ENCODE measurements at regions not wholly inside any gene's neighbourhood (a gene's known extent, or its start where the extent isn't known, plus 50 kb on each side); places are given as distances from the start of the nearest gene placed in this dataset.
A peak's percentile ranks its signal among the peaks of the same experiment; 100 is the strongest.

- Histone ChIP-seq H4K20me1 (no peaks in the 10 kb centered on the region), H3K27me3 (no peaks in the 10 kb centered on the region), H3K4me3 (no peak overlapping the region), H3K9me3 (no peaks in the 10 kb centered on the region), H3K4me2 (no peak overlapping the region), H3K9ac (no peak overlapping the region), H3K27ac (no peak overlapping the region), H3K36me3 (no peaks in the 10 kb centered on the region), H3K4me1 (peaks cover 8% of the 10 kb centered on the region)
- no peak for TF ChIP-seq Cebpa-rat (IDR thresholded peaks at IDR 0.05)
These were observed 515.5 kb upstream of the MYT1L start for GRCh38 chr2:2846332-2847208.

- no peak overlapping the region for H3K4me3 ChIP-seq
- no peaks in the 10 kb centered on the region for H4K20me1 ChIP-seq
- peaks cover 8% of the 10 kb centered on the region for H3K4me1 ChIP-seq
- no peaks in the 10 kb centered on the region for H3K27me3 ChIP-seq
- no peak overlapping the region for H3K9ac ChIP-seq
- H3K36me3 ChIP-seq = no peaks in the 10 kb centered on the region
- no peak for TF ChIP-seq Cebpa-rat (IDR thresholded peaks at IDR 0.05)
- no peak overlapping the region for H3K27ac ChIP-seq
- no peaks in the 10 kb centered on the region for H3K9me3 ChIP-seq
- no peak overlapping the region for H3K4me2 ChIP-seq
These were observed 514.8 kb upstream of the MYT1L start for GRCh38 chr2:2845806-2846315.

- Histone ChIP-seq H3K4me1 (peaks cover 8% of the 10 kb centered on the region), H3K9me3 (no peaks in the 10 kb centered on the region), H3K27ac (no peak overlapping the region), H3K4me3 (no peak overlapping the region), H3K27me3 (no peaks in the 10 kb centered on the region), H3K9ac (no peak overlapping the region), H3K36me3 (no peaks in the 10 kb centered on the region), H3K4me2 (no peak overlapping the region), H4K20me1 (no peaks in the 10 kb centered on the region)
- no peak for TF ChIP-seq Cebpa-rat (IDR thresholded peaks at IDR 0.05)
These were observed 514.2 kb upstream of the MYT1L start for GRCh38 chr2:2845267-2845666.

- H3K4me3 ChIP-seq = no peak overlapping the region
- H3K4me2 ChIP-seq = no peak overlapping the region
- no peak for TF ChIP-seq Cebpa-rat (IDR thresholded peaks at IDR 0.05)
- H3K36me3 ChIP-seq = no peaks in the 10 kb centered on the region
- H3K9ac ChIP-seq = no peak overlapping the region
- H3K27me3 ChIP-seq = no peaks in the 10 kb centered on the region
- H3K9me3 ChIP-seq = no peaks in the 10 kb centered on the region
- H4K20me1 ChIP-seq = no peaks in the 10 kb centered on the region
- peaks cover 3% of the 10 kb centered on the region for H3K4me1 ChIP-seq
- H3K27ac ChIP-seq = no peak overlapping the region
These were observed 513.0 kb upstream of the MYT1L start for GRCh38 chr2:2843969-2844548.

GRCh38 chr2:2842466-2842865, 511.4 kb upstream of the MYT1L start:
- H3K4me2 ChIP-seq = no peak overlapping the region
- no peaks in the 10 kb centered on the region for H3K27me3 ChIP-seq
- no peak overlapping the region for H3K9ac ChIP-seq
- H3K36me3 ChIP-seq = no peaks in the 10 kb centered on the region
- no peaks in the 10 kb centered on the region for H3K9me3 ChIP-seq
- H3K4me3 ChIP-seq = no peak overlapping the region
- TF ChIP-seq Cebpa-rat (IDR thresholded peaks at IDR 0.05) = no peak
- H4K20me1 ChIP-seq = no peaks in the 10 kb centered on the region
- H3K4me1 ChIP-seq = peaks cover 9% of the 10 kb centered on the region
- H3K27ac ChIP-seq = no peak overlapping the region

GRCh38 chr2:2840681-2841300, 509.7 kb upstream of the MYT1L start:
- Histone ChIP-seq H3K4me3 (no peak overlapping the region), H3K9ac (no peak overlapping the region), H3K4me2 (no peak overlapping the region), H3K27ac (no peak overlapping the region), H3K36me3 (no peaks in the 10 kb centered on the region), H3K9me3 (no peaks in the 10 kb centered on the region), H4K20me1 (no peaks in the 10 kb centered on the region), H3K4me1 (peaks cover 21% of the 10 kb centered on the region), H3K27me3 (no peaks in the 10 kb centered on the region)
- no peak for TF ChIP-seq Cebpa-rat (IDR thresholded peaks at IDR 0.05)

- Histone ChIP-seq H3K4me3 (no peak overlapping the region), H3K27ac (no peak overlapping the region), H4K20me1 (peaks cover 7% of the 10 kb centered on the region), H3K4me1 (peaks cover 29% of the 10 kb centered on the region), H3K27me3 (no peaks in the 10 kb centered on the region), H3K9me3 (no peaks in the 10 kb centered on the region), H3K4me2 (no peak overlapping the region), H3K9ac (no peak overlapping the region), H3K36me3 (no peaks in the 10 kb centered on the region)
- no peak for TF ChIP-seq Cebpa-rat (IDR thresholded peaks at IDR 0.05)
These were observed 508.9 kb upstream of the MYT1L start for GRCh38 chr2:2839782-2840531.

GRCh38 chr2:2839393-2839781, 508.3 kb upstream of the MYT1L start:
- no peak overlapping the region for H3K9ac ChIP-seq
- H3K27me3 ChIP-seq = no peaks in the 10 kb centered on the region
- H3K4me2 ChIP-seq = no peak overlapping the region
- H3K4me1 ChIP-seq = peaks cover 35% of the 10 kb centered on the region
- H3K9me3 ChIP-seq = no peaks in the 10 kb centered on the region
- TF ChIP-seq Cebpa-rat (IDR thresholded peaks at IDR 0.05) = no peak
- no peaks in the 10 kb centered on the region for H3K36me3 ChIP-seq
- H3K4me3 ChIP-seq = no peak overlapping the region
- H4K20me1 ChIP-seq = peaks cover 11% of the 10 kb centered on the region
- no peak overlapping the region for H3K27ac ChIP-seq

GRCh38 chr2:2838548-2838845, 507.4 kb upstream of the MYT1L start:
- peaks cover 11% of the 10 kb centered on the region for H4K20me1 ChIP-seq
- 0 out of 2 replicates have a peak overlapping the region, but pooled peaks have one; percentile 1 for H3K4me2 ChIP-seq
- H3K9me3 ChIP-seq = no peaks in the 10 kb centered on the region
- no peak overlapping the region for H3K9ac ChIP-seq
- no peak for TF ChIP-seq Cebpa-rat (IDR thresholded peaks at IDR 0.05)
- no peak overlapping the region for H3K27ac ChIP-seq
- no peaks in the 10 kb centered on the region for H3K36me3 ChIP-seq
- peaks cover 42% of the 10 kb centered on the region for H3K4me1 ChIP-seq
- no peaks in the 10 kb centered on the region for H3K27me3 ChIP-seq
- no peak overlapping the region for H3K4me3 ChIP-seq
